Right renal pelvis (tissue), 4 donors: ENCODE measurements at regions not wholly inside any gene's neighbourhood (a gene's known extent, or its start where the extent isn't known, plus 50 kb on each side); places are given as distances from the start of the nearest gene placed in this dataset.
"Not testable (repeated sequence)": the region's sequence is repeated elsewhere in the genome, so short reads cannot be mapped to it uniquely, and the experiment has no call there.

Source experiments
- DNase-seq, 4 donors: peaks; one replicate each; pipeline ENCODE4 v3.0.0-alpha.2; 2013; ENCODE audit warnings: low read depth in 4 of 4, low spot score in 3 of 4, missing footprints in 1 of 4

DNA sequence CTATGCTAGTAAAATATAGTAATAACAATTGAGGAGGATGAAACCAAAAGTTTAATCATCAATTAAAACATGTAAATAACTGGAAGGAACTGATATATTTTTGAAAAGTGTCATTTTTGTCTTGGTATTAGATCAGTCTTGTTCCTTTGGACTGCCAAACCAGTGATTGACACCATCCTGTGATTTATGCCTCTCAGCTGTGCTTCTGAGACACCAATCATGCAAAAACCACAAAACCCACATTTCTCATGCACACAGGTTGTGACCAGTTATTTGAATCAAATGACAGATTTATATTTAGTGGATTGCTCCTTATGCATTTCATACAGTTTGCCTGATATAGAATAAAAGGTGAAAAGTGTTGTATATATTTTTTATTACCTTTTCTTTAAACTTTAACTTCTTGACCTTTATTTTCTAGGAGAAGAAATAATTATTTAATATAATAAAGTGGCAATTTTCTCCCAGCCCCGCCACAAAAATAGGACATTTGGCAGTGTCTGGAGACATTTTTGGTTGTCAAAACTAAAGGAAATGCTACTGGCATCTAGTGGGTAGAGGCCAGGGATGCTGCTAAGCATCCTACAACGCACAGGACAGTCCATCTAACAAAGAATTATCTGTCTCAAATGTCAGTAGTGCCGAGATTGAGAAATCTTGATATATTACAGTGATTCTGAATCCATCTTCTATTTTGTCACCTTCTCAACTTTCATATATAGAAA lies 383.6 kb downstream of the BCKDHB start:
- no peak for DNase-seq

DNA sequence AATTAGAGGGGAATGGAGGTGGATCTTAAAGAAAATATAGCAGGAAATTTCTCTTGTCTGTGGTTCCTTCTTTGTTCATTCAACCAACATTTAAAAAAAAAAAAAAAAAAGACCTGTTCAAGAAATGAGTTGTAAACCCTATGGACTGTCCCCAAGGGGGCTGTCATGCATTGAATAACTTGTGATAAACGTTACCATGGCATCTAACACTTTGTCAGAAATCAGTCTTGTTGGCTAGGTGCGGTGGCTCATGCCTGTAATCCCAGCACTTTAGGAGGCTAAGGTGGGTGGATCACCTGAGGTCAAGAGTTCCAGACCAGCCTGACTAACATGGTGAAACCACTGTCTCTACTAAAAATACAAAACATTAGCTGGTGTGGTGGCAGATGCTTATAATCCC lies 381.7 kb downstream of the BCKDHB start:
- no peak for DNase-seq

DNA sequence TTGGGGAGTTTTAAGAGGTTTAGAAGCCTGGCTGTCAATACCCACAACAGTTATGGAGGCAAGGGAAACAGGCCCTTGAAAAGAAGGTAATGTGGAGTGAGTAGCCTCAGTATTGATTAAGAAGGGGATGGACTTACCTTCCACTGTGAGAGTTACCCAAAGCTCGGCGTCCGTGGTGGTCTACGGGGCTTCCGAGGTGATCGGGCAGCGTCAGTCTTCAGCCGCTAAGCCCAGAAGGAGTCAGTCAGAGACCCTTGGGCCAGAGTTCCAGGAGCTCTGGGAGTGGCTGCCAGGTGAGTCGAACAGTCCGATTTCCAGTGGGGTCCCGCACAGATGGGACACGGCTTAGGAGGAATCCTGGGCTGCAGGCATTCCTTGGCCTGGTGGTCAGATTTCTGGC lies 379.0 kb downstream of the BCKDHB start:
- not testable (repeated sequence) for DNase-seq

DNA sequence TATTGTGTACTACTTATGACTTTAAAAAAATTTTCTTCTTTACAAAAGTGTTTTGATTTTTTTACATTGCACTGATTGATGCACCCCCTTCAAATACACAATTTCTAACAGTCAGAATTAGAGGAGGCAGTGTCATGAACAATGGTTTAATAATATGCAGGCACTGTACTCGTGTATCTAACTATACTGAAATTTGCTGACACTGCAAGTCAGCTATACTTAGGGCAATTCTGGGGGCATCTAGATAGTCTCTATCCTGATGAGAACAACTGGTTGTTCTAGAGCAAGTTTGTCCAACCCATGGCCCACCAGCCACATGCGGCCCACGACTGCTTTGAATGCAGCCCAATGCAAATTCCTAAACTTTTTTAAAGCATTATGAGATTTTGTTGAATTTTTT lies 375.6 kb downstream of the BCKDHB start:
- no peak for DNase-seq

- no peak for DNase-seq
Observed at GRCh38 chr6:80480421-80481157, 374.1 kb downstream of the BCKDHB start.

GRCh38 chr6:80478030-80478429 lies 371.6 kb downstream of the BCKDHB start:
- DNase-seq = no peak

DNA sequence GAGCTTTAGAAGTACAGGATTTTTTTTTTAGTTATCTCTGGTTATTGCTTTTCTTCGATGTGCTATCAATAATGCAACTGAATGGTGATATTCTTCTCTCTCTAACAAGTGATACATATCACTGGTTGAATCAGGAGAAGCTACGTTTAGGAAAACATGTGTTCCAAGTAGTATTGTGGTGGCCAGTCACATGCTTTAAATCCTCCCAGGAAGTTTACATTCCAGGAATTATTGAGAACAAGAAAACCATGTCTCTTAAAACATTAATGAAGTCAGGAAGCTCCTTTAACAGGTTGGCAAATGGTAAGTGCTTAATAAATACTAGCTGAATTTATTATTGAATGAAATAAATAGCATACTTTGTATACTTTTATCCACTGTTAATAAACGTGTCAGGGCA lies 371.1 kb downstream of the BCKDHB start:
- DNase-seq = no peak

GRCh38 chr6:80472271-80472670 lies 365.8 kb downstream of the BCKDHB start:
- no peak for DNase-seq

DNA sequence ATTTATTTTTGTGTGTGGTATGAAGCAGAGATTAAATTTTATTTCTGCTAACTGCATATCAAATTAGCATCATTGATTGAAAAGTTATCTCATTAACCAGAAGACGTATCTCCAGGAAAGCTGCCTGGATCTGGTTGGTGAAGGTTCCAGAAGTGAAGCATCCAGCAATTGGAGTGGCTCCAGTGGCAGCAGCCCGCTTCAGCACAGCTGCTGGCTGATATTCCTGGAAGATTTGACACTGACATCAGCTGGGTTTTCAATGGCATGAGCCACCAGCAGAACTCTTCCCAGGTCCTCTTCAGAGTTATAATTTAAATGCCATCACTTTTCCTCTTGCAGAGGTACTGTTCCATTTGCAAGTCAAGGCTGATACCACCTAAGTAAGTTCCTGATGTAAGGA lies 363.5 kb downstream of the BCKDHB start:
- DNase-seq = no peak

GRCh38 chr6:80468398-80468797 lies 361.9 kb downstream of the BCKDHB start:
- DNase-seq = no peak

DNA sequence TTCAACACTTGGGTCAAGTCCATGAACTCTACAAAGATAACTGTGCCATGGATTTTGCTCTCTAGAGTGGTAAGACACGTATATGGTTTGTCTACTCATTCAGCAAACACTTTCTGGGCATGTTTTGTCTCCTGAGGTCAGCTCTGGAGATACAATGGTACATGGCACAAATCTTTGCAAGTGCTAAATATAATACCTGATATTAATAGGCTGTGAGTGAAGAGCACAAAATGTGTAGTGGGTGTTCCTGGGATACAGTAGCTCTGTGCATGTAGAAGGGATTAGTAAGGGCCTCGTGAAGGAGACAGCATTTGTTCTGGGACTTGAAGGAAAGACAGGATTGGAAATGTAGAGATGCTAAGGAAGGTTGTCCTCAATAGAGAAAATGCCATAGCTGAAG lies 360.9 kb downstream of the BCKDHB start:
- no peak for DNase-seq

- no peak for DNase-seq
Observed at GRCh38 chr6:80466981-80467380, 360.5 kb downstream of the BCKDHB start.

GRCh38 chr6:80465513-80465912 lies 359.0 kb downstream of the BCKDHB start:
- DNase-seq = no peak

GRCh38 chr6:80464901-80465300 lies 358.4 kb downstream of the BCKDHB start:
- no peak for DNase-seq

- DNase-seq = no peak
Observed at GRCh38 chr6:80463197-80463596, 356.7 kb downstream of the BCKDHB start.

DNA sequence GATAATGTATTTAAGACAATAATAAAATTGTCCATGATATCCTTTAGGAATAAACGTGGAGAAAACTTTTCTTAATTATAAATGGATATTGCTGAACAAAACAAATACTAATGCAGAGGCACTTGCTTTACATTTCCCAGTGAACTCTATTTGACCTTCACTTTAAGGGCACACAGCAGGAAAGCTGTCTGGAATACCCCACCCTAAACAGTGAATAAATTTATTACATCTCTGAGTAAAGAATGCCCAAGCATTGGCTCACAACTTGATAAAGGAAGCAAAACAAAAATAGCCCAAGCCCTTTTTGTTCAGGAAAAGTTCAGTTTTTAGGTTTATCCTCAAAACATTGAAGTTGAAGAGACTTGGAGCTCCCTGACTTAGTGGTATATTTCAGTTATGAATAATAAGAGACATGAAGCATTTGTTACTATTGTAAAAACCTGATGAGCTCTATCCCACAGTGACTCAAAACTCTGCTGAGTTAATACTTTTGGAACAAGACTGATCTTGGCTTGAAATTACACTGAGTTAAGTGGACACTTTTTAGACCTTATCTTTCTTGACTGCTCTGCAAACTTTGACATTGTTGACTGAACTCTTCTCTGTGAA lies 353.9 kb downstream of the BCKDHB start:
- no peak for DNase-seq

DNA sequence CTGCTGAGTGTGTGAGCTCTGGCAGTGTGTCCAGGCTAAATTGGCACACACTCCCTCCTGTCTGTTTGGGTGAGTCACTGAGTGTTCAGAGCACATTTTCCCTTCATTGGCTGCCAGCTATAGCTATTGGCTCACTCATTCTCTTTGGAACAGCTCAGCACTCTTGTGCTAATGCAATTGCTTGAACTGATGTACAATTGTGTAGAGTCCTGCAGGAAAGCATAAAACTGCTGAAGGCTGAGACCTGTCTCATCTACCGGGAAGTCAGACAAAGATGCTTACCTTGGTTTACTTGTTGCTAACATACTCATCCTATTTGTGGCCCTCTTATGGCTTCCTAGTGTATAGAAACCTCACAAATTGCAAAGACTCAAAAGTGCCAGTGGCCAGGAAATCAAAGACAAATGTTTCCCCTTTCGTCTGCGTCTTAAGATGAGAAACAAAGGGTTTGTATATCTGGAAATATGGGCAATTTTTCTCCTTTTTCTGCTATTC lies 351.0 kb downstream of the BCKDHB start:
- DNase-seq = no peak

DNA sequence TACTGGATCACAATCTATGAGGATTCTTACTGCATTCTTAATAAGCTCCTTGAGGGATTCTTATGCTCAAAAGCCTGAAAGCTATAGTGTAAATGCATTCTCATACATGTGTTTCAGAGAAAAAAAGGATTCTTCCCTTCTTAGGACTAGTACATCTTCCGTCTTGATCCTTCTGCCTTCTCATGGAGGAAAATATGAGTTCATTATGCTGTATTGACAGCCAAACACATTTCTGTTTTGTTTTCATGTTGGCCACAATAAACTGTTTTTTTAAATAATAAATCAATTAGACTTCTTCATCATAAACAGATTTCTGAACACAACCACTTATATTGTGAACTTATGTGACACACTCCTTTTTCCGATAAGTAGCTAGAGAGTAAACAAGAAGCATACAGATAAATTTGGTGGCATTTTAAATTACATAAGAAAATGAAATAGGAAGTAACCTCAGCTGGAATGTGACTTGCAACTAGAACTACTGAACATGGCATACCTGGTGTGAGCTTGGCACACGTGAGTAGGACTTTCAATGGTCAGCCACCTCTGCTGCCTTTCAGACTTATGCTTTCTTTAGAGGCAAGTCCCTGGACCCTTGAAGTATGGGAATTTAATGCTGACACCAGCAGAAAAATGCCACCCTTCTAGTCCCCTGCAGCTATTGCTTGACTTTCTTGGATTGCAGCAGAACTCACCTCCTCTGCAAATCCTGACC lies 350.4 kb downstream of the BCKDHB start:
- DNase-seq = no peak

GRCh38 chr6:80454661-80455365 lies 348.3 kb downstream of the BCKDHB start:
- DNase-seq = no peak

GRCh38 chr6:80454197-80454596 lies 347.7 kb downstream of the BCKDHB start:
- no peak for DNase-seq
